Suppressor macrophage treated with lipopolysaccharide for 4 hours (primary cell): ENCODE measurements at regions not wholly inside any gene's neighbourhood (a gene's known extent, or its start where the extent isn't known, plus 50 kb on each side); places are given as distances from the start of the nearest gene placed in this dataset.
"Not testable (repeated sequence)": the region's sequence is repeated elsewhere in the genome, so short reads cannot be mapped to it uniquely, and the experiment has no call there.

Experiments used
- DNase-seq: peaks from one replicate; pipeline ENCODE4 v3.0.0-alpha.2; 2020

DNA sequence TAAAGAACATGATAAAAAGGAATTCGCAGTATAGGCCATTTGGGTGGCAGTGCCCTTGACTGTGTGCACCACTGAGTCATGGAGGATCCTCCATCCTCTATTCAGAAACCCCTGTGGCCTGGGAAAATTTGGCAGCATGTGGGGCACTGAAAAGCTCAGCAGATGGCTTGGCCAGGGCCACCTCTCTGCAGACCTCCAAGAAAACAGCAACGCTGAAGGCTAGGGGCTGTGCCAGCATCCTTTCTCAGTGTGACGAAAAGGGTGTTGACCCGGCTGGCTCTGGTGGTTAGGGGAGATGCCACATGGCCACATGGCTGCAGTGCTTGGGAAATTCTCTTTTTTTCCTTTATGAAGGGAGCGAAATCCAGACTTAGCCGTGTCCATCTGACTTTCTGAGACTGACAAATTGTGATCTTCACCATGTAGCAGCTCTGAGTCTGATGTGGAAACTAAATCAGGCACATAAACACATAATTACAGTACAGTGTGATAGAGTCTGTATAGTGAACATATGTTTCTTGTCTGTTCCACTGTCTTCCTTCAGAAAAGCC, 178.0 kb downstream of the KCTD12 start:
- no peak for DNase-seq

DNA sequence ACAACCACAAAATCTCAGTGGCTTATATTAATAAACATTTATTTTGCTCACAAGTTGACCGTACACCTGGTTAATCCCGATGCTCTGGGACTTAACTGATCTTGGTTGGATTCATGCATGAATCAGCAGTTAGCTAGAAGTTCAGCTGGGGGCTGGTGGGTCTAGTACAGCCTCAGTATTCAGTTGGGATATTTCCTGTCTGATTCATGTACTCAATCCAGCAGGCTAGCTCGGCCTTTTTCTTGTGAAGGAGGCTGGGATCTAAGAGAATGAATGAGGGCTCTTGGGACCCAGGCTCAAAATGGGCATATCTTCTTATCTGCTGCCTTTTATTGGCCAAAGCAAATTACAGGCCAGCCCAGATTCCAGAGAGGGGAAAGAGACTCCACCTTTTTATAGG, 178.8 kb downstream of the KCTD12 start:
- DNase-seq = no peak

DNA sequence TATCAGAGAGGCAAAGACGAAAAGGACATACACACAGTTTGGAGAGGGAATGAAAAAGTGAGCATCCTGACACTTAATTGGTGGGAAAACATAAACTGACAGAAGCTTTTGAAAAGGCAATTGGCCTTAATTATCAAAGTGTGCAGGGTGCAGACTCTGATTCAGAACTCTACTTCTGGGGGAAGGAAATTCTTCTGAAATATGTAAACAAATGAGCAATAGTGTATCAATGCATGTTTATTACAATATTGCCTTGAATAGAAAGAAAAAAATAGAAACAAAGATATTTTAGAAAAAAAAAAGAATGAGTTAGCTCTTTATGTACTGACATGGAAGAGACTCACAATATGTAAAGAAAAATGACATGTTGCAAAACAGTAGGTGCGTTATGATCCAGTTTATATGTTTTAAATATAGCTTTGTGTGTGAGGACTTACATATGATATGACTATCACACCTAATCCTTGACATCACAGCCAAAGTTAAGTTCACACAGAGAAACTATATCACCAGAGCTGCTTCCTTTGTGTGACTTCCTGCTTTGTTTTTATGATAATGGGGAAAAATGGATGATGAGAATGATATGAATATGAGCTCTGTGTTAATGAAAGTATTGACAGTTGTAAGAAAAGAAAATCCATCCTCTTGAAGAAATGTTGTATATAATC, 182.4 kb downstream of the KCTD12 start:
- DNase-seq = no peak

DNA sequence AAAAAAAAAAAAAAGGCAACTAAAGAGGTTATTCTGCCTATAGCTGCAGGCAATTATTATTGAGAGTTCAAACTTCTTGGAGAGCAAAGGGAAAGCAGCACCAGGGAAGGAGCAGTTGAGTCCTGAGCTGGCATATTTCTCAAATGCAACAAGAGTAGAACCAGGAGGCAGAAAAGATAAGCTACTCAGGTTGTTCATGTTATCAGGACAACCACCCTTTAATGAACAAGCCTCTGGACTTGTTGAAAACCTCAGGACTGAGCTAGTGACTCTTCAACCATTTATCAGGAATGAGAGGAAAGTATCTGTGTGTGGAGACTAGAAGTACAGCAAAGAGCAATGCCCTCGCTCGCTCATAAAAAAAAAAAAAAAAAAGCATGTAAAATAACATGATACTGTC, 183.0 kb downstream of the KCTD12 start:
- DNase-seq = no peak

DNA sequence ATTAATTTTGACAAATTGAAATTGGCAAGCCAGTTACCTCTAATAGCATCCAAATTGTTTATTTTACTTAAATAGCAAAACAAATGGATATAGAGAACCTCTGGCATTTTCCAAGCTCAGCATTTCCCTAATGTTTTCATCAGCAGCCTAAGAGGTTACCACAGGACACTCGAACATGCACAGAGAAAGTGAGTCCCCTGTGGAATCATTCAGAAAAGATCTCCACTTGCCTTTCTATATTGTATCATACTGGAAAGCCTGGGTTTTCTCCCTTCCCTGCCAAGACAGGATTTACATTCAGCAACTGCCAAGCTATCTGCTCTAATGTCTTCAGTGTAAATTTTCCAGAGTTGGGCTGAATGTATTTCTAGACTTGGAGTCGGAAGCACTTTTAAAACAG, 188.9 kb downstream of the KCTD12 start:
- peak; percentile 24 for DNase-seq

DNA sequence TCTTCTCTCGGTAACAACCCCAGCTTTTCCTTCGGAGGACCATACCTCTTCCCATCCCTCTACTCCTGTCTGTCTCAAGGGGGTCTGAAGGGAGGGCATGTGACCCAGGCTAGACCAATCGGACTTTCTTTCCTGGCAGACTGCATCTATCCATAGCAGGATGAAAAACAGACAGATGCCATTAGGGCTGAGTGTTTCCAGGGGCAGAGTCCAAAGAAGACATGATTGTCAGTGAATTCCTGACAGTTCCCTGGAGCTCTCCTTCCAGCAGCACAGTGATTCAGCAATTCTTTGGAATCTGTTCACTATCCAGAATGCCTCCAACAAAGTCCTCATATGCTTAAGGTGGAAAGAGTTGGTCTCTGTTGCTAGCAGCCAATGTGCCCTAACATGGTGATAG, 189.8 kb downstream of the KCTD12 start:
- DNase-seq = no peak

DNA sequence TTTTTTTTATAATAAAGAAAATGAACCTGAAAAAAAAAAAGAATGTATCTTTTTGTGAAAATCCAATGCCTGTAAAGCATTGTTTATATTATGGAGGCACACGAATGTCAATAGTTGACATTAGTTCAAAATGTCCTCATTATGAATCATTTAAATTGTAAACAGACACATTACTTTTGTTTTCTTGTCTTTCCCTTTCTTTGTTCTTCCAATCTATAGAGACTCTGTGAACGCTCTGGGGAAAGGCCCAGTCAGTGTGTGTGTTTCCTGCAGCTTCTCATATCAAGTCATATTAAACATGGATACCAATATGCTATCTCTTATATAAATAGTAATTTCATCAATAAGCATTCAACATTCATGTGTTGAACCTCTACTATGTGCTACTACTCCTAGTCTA, 193.1 kb downstream of the KCTD12 start:
- DNase-seq = no peak

DNA sequence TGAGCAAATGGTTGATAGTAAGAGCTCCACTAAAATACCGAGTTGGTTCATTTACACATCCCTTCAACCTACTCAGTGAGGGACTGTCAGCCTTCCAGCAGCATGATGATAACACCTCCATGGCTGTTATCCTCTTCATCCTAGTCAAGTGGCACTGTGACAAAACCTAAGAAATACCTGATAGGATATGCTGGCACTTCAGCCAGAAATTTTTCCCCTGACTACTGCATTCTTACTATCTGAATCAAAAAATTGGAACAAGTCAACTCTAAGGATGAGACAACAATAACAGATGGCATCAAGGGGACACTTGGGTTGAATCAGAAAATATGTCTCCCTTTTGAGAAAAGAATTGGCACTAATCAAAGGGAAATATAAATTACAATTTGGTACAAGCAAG, 193.9 kb downstream of the KCTD12 start:
- DNase-seq = no peak

DNA sequence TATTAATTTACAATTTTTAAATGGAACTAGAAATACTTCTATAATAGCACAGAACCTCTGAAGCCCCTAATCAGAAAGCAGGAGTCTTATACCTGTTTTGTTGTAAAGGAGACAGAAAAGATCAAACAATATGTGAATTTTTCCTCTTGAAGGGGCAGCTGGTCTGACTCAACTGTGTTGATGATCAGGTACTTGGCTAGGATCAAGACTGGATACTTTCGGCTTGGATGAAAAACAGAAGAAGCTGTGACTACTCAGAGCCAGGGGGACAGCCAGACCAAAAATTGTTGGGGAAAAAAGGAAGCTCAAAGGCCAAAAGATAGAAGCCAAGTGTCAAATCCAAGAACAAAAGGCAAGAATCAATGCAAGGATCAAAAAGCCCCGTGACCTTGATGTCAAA, 195.6 kb downstream of the KCTD12 start:
- DNase-seq = no peak

DNA sequence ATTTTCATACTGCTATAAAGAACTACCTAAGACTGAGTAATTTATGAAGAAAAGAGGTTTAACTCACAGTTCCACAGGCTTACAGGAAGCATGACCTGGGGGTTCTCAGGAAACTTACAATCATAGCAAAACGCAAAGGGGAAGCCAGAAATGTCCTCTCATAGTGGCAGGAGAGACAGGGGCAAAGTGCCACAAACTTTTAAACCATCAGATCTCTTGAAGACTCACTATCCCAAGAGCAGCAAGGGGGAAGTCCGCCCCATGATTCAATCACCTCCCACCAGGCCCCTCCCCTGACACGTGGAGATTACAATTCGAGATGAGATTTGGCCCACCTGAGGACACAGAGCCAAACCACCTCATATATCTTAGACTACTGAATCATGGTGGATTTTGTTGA, 198.7 kb downstream of the KCTD12 start:
- DNase-seq = peak; percentile 28

DNA sequence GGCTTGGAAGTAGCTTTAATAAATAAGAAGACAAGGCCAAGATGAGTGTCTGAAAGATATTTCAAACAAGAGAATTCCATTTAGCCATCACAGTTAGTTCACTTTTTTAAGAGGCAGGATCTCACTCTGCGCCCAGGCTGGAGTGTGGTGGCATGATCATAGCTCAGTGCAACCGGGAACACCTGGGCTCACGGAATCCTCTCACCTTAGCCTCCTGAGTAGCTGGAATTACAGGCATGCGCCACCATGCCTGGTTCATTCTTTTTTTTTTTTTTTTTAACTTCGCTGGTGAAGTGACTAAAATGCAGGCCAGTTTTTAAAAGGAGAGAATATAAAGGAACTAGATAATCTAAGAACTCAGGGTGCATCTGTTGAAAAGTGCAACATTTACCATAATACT, 200.3 kb downstream of the KCTD12 start:
- DNase-seq = no peak

DNA sequence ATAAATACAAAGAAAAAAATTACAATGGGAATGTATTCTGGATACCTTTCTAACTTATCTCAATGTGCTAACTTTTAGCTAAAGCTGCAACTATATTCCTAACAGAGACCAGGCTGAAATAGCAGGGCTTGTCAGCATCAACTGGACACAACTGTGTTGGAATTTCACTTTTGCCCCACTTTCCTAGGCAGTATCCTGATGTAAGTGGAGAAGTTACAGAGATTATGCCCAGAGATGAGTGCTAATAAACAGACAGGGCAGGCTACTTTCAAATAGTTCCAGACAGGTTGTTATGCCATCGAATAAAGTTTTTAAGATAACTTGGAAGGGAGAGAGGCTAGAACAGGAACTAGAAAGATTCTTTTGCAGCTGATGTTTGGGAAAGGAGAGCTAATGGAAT, 201.9 kb downstream of the KCTD12 start:
- DNase-seq = no peak

DNA sequence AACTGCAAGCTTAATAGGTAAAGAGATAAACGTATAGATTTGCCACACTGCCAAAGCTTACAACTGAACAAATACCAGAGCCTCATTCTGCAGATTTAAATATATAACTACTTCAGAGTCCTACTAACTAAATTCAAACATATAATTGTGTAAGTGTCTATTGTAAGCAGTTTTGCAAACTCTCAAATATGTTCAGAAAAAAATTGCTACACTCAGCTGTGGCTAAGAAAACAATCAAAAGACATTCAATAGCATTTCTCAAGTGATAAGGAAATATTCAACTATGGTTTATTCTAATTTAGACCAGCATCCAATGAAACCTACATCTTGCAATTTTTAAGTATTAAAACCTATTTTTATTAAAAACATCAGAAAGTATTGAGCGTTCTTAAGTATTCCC, 202.4 kb downstream of the KCTD12 start:
- no peak for DNase-seq

DNA sequence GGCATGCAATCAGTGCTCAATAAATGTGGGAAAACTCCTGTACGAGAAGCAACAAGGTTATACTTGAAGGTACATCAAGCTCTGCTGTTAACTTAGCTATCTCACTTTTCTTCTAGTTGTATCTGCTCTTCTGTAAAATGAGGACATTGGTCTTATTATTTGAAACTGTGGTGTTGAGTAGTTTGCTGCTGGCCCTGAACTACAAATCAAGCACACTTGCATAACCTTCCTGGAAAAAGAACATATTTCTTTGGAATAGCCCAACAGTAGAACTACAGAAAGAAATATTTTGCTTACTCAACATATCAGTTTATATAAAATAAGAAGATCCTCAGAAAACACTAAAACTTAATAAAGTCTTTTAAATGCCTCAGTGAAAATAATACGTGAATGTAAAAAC, 203.0 kb downstream of the KCTD12 start:
- DNase-seq = no peak

DNA sequence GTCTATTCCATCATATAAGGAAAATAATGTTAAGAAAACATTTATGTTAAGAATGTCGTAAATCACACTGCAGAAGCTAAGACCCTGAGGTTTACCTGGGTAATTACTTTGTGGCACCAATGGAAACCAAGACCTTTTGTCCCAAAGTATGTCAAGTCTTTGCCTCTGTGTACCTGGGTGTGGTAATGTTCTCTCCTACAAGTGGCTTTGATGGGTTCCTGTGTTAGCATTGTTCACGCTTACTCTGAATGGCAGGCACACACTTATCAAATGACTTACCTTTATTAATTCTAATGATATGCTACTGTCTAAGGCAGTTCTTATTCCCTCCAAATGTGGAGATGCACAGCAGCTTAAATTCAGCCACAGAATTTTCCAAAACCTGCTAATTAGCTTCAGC, 206.1 kb downstream of the KCTD12 start:
- DNase-seq = no peak

DNA sequence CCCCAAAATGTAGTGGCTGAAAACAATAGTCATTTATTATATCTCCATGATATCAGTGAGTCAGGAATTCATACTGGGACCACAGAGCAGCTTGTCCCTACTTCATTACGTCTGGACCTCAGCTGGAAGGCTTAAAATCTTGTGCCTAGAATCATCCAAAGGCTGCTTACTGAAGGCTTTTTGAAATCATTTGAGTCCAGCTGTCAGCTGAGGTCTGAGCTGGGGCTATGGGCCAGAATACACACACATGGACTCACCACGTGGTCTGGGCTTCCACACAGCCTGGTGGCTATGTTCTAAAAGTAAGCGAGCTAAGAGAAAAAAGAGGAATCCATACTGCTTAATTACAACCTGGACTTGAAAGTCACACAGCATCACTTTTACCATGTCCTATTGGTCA, 209.2 kb downstream of the KCTD12 start:
- DNase-seq = no peak

DNA sequence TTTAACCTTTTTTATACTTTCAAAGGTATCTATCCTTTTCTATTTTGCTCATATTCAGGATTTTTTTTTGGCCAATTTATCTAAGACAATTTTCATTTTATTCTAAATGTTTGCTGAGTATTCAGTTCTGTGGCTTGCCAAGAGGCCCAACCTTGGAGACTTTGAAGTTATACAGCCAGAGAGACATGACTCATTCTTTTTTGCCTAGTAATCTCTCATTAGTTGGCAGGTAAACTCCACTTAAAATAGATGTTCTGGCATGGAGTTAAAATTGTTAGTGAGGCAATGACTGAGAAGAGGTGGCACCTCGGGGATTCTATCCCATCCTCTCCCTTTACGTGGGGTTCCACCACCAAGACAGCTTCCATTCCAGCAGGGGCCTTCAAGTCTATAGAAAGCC, 213.8 kb downstream of the KCTD12 start:
- DNase-seq = no peak

DNA sequence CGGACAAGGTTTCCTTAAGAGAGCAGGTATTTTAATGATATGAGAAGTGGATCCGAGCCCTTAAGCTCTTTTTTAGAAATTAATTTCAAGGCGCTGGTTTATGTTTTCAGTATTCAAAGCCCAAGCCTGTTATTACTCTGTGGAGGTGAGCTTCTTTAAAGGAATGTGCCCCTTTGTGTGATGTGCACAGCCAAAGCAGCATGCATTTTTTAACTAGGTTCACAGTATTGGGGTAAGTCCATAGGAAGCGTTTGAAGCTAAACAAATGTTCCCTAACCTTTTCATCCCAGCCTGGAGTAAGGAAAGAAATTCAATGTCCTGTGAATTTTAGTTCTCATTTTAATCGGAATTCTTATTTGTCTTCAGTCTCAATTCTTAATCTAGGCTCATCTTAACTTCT, 217.5 kb downstream of the KCTD12 start:
- DNase-seq = no peak

DNA sequence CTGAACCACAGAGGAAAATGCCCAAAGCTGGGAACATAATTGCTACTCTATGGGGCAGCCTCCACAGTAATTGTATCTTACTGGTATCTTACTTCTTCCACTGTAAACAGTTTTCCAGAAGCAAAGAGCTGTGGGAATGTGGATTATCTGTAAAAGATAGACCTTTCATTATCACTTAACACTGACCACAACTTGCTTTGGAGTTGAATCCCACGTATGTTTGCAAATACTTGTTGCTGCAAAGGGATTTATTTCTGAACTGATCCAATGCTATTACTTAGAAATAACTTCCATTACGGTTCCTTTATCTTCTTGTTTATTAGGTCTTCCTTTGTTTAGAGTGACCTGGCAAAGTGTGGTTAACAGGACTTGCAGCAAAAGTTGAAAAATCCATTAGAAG, 218.1 kb downstream of the KCTD12 start:
- no peak for DNase-seq

DNA sequence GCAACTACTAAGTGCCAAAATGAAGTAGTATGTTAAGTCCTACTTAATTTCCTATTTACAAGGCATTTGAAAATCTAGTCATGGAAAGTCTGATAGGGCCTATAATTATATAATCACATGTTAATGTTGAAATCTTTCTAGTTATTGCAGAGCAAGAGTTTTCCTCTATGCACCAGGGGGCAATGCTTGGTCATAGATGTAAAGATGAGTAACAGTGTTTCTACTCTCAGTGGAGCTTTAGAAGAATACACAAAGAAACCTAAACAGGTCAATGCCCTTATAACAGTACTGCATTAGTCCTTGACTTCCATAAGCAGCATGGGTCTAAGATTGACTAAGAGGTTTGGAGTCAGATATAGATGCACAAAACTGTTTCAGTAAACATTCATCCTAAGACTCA, 218.7 kb downstream of the KCTD12 start:
- peak; percentile 56 for DNase-seq

DNA sequence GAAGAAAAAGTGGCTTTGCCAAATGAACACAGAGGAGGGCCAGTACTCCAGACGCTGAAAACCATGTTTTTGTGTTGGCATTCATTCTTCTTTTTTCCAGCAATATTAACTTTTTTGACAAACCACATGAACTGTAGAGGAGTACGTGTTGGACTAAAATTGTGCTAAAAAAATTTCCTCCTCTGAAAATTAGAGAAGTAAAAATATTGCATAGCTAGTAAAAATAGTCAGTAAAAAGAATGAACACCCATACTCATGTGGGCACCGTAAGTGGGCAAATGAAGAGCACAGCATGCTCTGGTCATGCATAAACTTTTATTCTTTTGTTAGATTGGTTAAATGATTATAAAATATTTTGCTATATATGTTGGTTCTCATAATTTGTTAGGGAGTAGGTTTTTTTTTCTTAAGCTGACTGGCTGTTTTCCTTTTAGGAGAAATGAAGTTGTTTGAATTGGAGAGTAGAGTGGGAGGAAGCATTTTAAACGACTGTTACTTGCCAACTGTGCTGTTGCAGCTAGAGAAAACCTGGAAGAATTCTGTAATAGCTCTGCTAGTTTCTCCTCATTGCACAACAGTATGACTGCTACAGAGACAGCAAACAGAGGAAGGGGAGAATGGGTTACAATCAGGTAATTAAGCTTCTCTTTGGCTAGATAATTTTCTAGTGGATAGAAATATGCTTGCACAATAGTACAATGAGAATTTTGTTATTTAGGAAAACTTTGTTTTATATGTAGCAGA, 222.4 kb downstream of the KCTD12 start:
- DNase-seq = peak; percentile 37

DNA sequence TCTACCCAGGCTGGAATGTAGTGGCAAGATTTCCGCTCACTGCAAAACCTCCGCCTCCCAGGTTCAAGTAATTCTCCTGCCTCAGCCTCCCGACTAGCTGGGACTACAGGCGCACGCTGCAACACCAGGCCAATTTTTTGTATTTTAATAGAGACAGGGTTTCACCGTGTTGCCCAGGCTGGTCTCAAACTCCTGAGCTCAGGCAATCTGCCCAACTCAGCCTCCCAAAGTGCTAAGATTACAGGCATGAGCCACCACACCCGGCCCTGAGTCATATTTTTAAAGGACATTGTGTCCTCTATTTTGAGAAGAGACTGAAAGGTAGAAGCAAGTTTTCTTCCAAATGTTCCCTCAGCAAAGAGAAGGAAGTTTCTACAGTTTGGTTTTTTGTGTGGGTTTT, 227.1 kb downstream of the KCTD12 start:
- not testable (repeated sequence) for DNase-seq

DNA sequence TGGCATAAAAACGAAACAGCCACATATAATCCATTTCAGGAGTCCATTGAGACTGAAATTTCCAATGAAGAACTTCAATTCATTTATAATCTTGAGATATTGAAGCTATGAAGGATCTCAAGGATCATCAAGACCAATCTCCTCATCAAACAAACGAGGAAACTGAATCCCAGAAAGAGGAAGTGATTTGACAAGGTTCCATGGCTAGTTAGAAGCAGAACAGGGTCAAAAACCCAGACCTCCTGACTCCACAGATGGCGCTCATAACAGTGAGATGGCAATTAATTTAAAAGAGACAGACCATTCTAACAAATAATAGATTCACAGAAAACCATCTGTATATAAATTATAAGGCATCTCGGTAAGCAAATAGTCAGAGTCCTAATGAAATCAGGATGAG, 229.7 kb downstream of the KCTD12 start:
- DNase-seq = peak; percentile 49

DNA sequence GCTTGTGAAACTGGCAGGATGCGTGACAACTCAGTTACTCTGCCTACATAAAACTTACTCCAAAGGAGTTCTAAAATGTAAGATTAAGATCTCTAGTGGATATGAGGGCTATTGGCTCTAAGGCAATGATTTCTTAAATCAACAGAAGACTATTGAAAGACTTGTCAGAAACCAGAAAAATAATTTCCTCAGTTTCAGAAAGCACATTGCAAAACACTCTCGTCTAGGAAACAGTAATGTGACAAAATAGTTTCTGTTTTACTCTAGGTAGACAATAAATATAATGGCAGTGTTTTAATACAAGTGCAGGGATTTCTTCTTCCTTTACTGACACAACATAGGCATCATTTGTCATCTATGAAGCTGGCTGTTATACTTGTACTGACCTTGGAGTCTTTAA, 230.1 kb downstream of the KCTD12 start:
- DNase-seq = peak; percentile 74

DNA sequence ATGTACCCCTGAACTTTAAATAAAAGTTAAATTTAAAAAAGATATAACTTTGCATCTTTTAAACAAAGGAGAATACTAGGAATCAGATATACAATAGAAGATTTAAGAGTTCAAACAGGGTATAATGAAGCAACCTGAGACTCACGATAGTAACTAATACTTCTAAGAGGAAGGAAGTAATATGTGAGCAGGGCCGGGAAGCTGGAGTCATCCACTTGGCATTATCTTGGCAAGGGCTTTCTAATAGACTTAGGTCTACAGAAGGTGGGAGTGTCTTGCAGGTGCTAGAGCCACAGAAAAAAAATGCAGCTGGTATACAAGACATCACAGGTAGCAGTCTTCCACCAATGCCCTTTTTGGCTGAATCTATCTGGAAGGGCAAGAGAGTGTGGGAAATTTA, 231.9 kb downstream of the KCTD12 start:
- DNase-seq = no peak
